MM.1S (cell line): ENCODE measurements at regions not wholly inside any gene's neighbourhood (a gene's known extent, or its start where the extent isn't known, plus 50 kb on each side); places are given as distances from the start of the nearest gene placed in this dataset.

Experiments
- CTCF ChIP-seq: fragments of 300-600 bp; sonication (generic); IDR thresholded peaks from 2 replicates; pipeline ENCODE4 v1.5.1; 2016; ENCODE audit warnings: antibody characterized with exemption, low read length, mixed read lengths
- EZH2 ChIP-seq: fragments of 300-600 bp; sonication (generic); optimal IDR thresholded peaks from 2 replicates; pipeline ENCODE3; 2017; ENCODE audit warnings: low read depth, mild to moderate bottlenecking, antibody characterized with exemption, low read length, mixed read lengths
- EZH2phosphoT487 ChIP-seq: fragments of 300-600 bp; sonication (generic); IDR thresholded peaks from 2 replicates; pipeline ENCODE4 v1.6.1; 2018; ENCODE audit warnings: antibody characterized with exemption, low read length

- TF ChIP-seq CTCF (no peak), EZH2 (no peak), EZH2phosphoT487 (no peak)
Observed at GRCh38 chr20:56848561-56848960, 219.5 kb downstream of the TFAP2C start.
